OCI-LY7 (cell line): ENCODE measurements at regions not wholly inside any gene's neighbourhood (a gene's known extent, or its start where the extent isn't known, plus 50 kb on each side); places are given as distances from the start of the nearest gene placed in this dataset.

Experiments
- EZH2phosphoT487 ChIP-seq: fragments of 200-600 bp; sonication (generic); IDR thresholded peaks from 2 replicates; pipeline ENCODE4 v1.6.1; 2018; ENCODE audit warnings: low read depth, borderline replicate concordance, mild to moderate bottlenecking, mixed run types, antibody characterized with exemption, low read length, moderate library complexity, mixed read lengths
- TF ChIP-seq, protein P1 (sequence below): fragments of 200-600 bp; sonication (generic); conservative IDR thresholded peaks from 2 replicates; pipeline ENCODE4 v1.5.1; 2014; ENCODE audit warnings: mild to moderate bottlenecking, antibody characterized with exemption, low read length, moderate library complexity, mixed read lengths

DNA sequence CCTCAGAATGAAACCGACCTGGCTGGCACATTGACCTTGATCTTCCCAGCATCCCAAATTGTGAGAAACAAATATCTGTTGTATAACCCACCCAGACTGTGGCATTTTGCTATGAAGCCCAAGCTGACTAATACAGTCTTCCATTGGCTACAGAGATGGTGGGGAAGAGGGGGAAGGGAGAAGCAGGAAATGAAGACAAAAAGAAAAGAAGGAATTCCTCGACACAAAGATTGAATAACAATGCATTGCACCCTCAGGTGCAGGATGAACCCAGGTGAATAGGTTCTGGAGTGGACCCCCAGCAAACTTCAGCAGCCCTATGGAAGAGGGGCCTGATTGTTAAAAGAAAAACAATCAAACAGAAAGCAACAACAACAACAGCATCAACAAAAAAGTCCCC is 270.7 kb downstream of the FSIP2 start:
- TF ChIP-seq, protein P1, sequence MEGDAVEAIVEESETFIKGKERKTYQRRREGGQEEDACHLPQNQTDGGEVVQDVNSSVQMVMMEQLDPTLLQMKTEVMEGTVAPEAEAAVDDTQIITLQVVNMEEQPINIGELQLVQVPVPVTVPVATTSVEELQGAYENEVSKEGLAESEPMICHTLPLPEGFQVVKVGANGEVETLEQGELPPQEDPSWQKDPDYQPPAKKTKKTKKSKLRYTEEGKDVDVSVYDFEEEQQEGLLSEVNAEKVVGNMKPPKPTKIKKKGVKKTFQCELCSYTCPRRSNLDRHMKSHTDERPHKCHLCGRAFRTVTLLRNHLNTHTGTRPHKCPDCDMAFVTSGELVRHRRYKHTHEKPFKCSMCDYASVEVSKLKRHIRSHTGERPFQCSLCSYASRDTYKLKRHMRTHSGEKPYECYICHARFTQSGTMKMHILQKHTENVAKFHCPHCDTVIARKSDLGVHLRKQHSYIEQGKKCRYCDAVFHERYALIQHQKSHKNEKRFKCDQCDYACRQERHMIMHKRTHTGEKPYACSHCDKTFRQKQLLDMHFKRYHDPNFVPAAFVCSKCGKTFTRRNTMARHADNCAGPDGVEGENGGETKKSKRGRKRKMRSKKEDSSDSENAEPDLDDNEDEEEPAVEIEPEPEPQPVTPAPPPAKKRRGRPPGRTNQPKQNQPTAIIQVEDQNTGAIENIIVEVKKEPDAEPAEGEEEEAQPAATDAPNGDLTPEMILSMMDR: no peak
- TF ChIP-seq EZH2phosphoT487: no peak
